ENCODE measurements at regions not wholly inside any gene's neighbourhood (a gene's known extent, or its start where the extent isn't known, plus 50 kb on each side); places are given as distances from the start of the nearest gene placed in this dataset.

- Histone ChIP-seq H3K9me2 (replicated peaks; ENCODE audit: low read length) (no peaks in the 10 kb centered on the region), H3K79me2 (ENCODE audit: low read length) (no peaks in the 10 kb centered on the region), H3K27me3 (ENCODE audit: low read length) (no peaks in the 10 kb centered on the region), H2AFZ (ENCODE audit: low read length) (no peak overlapping the region), H3K4me1 (ENCODE audit: insufficient read depth, low read length) (peaks cover 14% of the 10 kb centered on the region), H4K20me1 (ENCODE audit: low read length) (no peaks in the 10 kb centered on the region), H3F3A (ENCODE audit: low read length, unreplicated experiment) (no peaks in the 10 kb centered on the region), H3K4me2 (ENCODE audit: low read length) (no peak overlapping the region), H3K9ac (ENCODE audit: low read length) (no peak overlapping the region), H3K9me3 (ENCODE audit: low read length) (no peaks in the 10 kb centered on the region), H3K27ac (ENCODE audit: low read length) (no peak overlapping the region), H3K36me3 (ENCODE audit: low read depth, low read length) (no peaks in the 10 kb centered on the region), H3K4me3 (ENCODE audit: low read length) (no peak overlapping the region)
- TF ChIP-seq EZH2 (IDR thresholded peaks at IDR 0.05; ENCODE audit: low read length, unreplicated experiment): no peak
- no peak for TF ChIP-seq EZH2phosphoT487 (IDR thresholded peaks at IDR 0.05; ENCODE audit: borderline replicate concordance, low read length)
- TF ChIP-seq, protein P1, sequence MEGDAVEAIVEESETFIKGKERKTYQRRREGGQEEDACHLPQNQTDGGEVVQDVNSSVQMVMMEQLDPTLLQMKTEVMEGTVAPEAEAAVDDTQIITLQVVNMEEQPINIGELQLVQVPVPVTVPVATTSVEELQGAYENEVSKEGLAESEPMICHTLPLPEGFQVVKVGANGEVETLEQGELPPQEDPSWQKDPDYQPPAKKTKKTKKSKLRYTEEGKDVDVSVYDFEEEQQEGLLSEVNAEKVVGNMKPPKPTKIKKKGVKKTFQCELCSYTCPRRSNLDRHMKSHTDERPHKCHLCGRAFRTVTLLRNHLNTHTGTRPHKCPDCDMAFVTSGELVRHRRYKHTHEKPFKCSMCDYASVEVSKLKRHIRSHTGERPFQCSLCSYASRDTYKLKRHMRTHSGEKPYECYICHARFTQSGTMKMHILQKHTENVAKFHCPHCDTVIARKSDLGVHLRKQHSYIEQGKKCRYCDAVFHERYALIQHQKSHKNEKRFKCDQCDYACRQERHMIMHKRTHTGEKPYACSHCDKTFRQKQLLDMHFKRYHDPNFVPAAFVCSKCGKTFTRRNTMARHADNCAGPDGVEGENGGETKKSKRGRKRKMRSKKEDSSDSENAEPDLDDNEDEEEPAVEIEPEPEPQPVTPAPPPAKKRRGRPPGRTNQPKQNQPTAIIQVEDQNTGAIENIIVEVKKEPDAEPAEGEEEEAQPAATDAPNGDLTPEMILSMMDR (conservative IDR thresholded peaks at IDR 0.05; ENCODE audit: low read depth, low read length): no peak
- BruUV-seq (replicated peaks): no TSS peak
- POLR2A ChIA-PET (ENCODE audit: unreplicated experiment): no interaction called here
- intact Hi-C loops (cut with micrococcal nuclease): loop anchor here (5.0 kb wide), 1 partner anchor 127 kb away; no protein-coding TSS in a partner anchor
- CTCF ChIA-PET: no interaction called here
- no peak for DNase-seq
- no peak for ATAC-seq
Observed at GRCh38 chr2:18649502-18650135, 60.2 kb upstream of the NT5C1B start.

DNA sequence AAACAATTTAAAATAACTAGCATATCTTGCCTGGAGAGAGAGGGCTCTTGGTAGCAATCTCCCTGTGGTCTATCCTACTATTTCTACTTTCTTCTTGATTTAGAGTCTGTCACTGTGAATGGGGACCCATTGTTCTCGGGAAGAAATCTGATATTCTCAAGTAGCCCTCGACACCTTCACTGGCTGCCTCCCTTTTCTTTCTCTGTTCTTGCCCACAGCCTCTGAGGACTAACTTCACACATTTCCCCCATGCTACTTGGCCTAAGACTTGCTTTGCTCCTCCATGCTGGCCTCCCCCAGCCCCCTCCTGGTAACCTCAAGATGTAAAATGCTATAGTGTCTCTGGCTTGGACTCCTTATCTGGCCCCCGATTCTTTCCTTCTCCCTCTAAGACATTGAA lies 58.8 kb upstream of the NT5C1B start:
- ATAC-seq: no peak
- BruUV-seq (replicated peaks): no TSS peak
- intact Hi-C loops (cut with micrococcal nuclease): no loop called here

GRCh38 chr2:18647731-18648130 lies 58.4 kb upstream of the NT5C1B start:
- no peak overlapping the region for H2AFZ ChIP-seq (ENCODE audit: low read length)
- no peaks in the 10 kb centered on the region for H3K9me2 ChIP-seq (replicated peaks; ENCODE audit: low read length)
- H3K9ac ChIP-seq (ENCODE audit: low read length): no peak overlapping the region
- intact Hi-C loops (cut with micrococcal nuclease): no loop called here
- H3K27me3 ChIP-seq (ENCODE audit: low read length): no peaks in the 10 kb centered on the region
- DNase-seq (no peak), ATAC-seq (no peak)
- H3K4me1 ChIP-seq (ENCODE audit: insufficient read depth, low read length): peaks cover 14% of the 10 kb centered on the region
- H3K36me3 ChIP-seq (ENCODE audit: low read depth, low read length): no peaks in the 10 kb centered on the region
- H3K9me3 ChIP-seq (ENCODE audit: low read length): no peaks in the 10 kb centered on the region
- no TSS peak for BruUV-seq (replicated peaks)
- POLR2A ChIA-PET (ENCODE audit: unreplicated experiment): no interaction called here
- no peak overlapping the region for H3K27ac ChIP-seq (ENCODE audit: low read length)
- no peak overlapping the region for H3K4me2 ChIP-seq (ENCODE audit: low read length)
- no peaks in the 10 kb centered on the region for H4K20me1 ChIP-seq (ENCODE audit: low read length)
- no peak overlapping the region for H3K4me3 ChIP-seq (ENCODE audit: low read length)
- H3K79me2 ChIP-seq (ENCODE audit: low read length): no peaks in the 10 kb centered on the region
- no peaks in the 10 kb centered on the region for H3F3A ChIP-seq (ENCODE audit: low read length, unreplicated experiment)
- TF ChIP-seq EZH2phosphoT487 (IDR thresholded peaks at IDR 0.05; ENCODE audit: borderline replicate concordance, low read length): no peak
- TF ChIP-seq, protein P1 (conservative IDR thresholded peaks at IDR 0.05; ENCODE audit: low read depth, low read length): no peak
- TF ChIP-seq EZH2 (IDR thresholded peaks at IDR 0.05; ENCODE audit: low read length, unreplicated experiment): no peak
- CTCF ChIA-PET: no interaction called here

More for the DNA sequence above, 58.8 kb upstream of the NT5C1B start:
- no peak for DNase-seq
- Histone ChIP-seq H3K9me3 (ENCODE audit: low read length) (no peaks in the 10 kb centered on the region), H3K9ac (ENCODE audit: low read length) (no peak overlapping the region), H3K9me2 (replicated peaks; ENCODE audit: low read length) (no peaks in the 10 kb centered on the region), H3F3A (ENCODE audit: low read length, unreplicated experiment) (no peaks in the 10 kb centered on the region), H3K4me3 (ENCODE audit: low read length) (no peak overlapping the region), H3K4me1 (ENCODE audit: insufficient read depth, low read length) (peaks cover 14% of the 10 kb centered on the region), H3K27ac (ENCODE audit: low read length) (no peak overlapping the region), H2AFZ (ENCODE audit: low read length) (no peak overlapping the region), H3K36me3 (ENCODE audit: low read depth, low read length) (no peaks in the 10 kb centered on the region), H3K79me2 (ENCODE audit: low read length) (no peaks in the 10 kb centered on the region), H4K20me1 (ENCODE audit: low read length) (no peaks in the 10 kb centered on the region), H3K27me3 (ENCODE audit: low read length) (no peaks in the 10 kb centered on the region), H3K4me2 (ENCODE audit: low read length) (no peak overlapping the region)
- CTCF ChIA-PET: no interaction called here
- no peak for TF ChIP-seq EZH2phosphoT487 (IDR thresholded peaks at IDR 0.05; ENCODE audit: borderline replicate concordance, low read length)
- POLR2A ChIA-PET (ENCODE audit: unreplicated experiment): no interaction called here
